GM21786 (cell line): ENCODE measurements at regions not wholly inside any gene's neighbourhood (a gene's known extent, or its start where the extent isn't known, plus 50 kb on each side); places are given as distances from the start of the nearest gene placed in this dataset.

Experiments
- ATAC-seq: cut with Tn5 transposase; IDR thresholded peaks from one replicate; pipeline ENCODE4 v1.9.1; 2021; ENCODE audit not compliant: unreplicated experiment

DNA sequence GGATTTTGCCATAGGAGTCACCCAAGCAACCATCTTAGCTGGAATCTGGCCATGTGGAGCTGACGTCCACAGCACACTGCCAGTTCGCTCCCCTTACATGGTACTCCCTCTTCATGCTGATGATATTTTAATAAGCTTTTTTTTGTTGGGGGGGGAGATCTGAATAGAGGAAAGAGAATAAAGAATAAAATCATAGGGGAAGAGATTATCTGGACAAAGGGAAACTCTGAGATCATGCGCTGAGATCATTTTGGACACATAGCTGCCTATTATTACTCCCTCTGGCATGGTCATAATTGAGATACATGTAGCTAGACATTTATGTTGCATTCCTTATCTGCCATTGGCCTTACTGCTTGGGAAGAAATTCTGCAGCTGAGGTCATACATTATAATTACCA lies 282.7 kb downstream of the HTR7 start:
- no peak for ATAC-seq

DNA sequence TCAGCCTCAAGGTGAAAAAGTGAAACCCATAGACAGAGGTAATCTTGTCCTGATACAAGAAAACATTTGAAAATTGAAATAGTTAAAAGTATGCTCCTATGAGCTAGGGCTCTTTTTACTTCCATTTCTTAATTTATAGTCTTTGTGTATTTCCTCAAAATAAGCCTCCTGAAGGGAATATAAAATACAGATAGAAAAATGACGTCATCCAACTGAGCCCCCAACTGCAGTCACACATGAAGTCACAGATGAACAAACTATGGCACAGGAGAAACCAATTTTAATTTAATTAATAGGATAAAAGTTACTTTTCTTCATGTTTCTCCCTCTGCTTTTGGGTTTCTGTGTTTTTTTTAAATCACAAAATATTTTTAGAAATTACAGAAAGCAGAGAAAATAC lies 280.3 kb downstream of the HTR7 start:
- ATAC-seq = no peak

DNA sequence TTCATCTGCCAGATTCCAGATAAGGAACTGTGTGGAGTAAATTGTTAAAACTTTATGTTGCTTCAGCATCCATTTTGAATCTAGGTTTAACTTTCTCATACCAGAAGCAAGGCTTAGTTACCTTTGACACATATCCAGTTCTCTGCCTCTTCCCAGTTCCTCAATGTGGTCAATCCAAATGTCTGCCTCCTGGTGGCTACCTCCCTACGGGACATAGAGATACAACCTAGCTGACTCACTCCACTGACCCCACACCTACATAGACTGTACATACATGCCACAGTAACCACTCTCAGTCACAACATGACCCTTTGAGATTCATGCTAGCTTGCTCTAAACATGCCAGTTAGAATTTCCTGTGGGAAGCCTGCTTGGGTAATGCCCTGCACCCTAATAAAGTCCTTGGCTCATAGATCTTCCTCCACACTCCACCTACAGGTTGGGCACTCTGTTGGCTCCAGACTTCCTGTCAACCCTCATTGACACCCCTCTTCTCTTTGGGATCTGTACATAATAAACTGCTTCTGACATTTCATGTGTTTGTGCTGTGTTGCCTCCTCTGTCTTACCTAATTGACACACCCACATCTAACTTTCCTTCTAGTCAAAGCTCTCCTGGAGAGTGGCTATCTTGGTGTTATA lies 278.1 kb downstream of the HTR7 start:
- ATAC-seq = no peak

DNA sequence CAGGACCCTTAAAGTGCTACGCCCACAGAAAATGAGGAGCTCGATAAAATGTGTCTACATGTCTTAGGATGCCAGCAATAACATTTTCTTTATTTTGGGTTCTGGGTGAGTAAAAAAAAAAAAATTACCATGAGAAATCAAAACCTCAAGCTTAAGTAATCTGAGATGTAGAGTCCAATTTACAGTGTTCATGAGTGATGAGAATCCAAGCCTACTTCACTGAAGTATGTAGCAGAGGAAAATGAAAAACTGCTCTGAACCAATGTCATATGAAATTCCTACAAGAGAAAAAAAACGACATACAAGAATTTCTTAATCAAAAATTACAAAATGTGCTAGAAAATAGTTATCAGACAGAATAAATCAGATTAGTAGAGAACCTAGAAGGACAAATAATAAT lies 274.4 kb downstream of the HTR7 start:
- no peak for ATAC-seq

DNA sequence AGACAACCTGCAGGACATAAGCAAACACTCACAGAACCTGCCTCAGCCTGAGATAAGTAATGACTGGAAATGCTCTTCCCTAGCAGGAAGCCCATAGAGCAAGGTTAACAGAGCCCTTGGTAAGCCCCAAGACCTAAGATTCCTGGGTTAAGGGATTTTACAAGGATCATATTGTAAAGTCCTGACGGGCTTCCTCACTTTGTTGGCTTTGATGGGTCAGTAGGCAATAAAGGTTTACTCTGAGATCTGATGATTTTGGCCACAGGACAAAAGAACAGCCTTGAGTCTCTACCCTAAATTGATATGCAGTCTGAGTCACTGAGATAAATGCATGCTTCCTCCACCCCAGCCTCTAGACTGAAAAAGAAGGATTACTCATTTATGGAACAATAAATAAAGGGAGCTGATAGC lies 270.8 kb downstream of the HTR7 start:
- ATAC-seq = no peak

DNA sequence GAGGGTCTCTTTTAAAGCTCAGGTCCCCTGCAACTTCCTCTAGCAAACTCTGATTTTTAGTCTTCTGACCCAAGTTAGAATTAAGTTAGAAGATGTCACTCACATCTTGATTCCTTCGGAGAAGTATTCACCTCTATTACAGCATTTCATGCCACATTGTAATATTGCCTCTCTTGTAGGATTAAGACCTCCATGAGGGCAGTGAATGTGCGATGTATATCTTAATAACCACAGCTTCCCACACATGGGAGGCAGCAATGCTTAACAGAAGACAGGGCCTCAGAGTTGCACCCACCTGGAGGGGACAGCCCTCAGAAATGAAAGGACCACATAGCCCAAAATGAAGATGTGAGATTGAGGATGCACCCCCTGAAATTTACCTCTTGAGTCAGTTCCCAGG lies 270.3 kb downstream of the HTR7 start:
- no peak for ATAC-seq

DNA sequence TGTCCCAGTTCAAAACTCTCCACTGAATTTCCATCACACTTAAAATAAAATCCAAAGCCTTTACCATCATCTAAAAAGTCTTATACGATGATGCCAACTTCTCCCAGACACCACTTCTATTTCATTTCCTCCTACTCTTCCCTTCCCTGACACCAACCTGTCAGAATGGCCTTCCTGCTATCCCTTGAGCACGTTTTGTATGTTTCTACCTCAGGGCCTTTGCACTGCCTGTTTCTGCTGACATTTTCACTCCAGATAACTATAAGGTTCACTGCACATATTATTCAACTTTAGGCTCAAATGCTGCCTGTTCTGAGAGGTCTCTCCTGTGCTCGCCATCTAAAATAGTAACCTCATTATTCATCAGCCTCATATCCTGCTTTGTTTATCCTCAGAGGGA lies 269.6 kb downstream of the HTR7 start:
- no peak for ATAC-seq

DNA sequence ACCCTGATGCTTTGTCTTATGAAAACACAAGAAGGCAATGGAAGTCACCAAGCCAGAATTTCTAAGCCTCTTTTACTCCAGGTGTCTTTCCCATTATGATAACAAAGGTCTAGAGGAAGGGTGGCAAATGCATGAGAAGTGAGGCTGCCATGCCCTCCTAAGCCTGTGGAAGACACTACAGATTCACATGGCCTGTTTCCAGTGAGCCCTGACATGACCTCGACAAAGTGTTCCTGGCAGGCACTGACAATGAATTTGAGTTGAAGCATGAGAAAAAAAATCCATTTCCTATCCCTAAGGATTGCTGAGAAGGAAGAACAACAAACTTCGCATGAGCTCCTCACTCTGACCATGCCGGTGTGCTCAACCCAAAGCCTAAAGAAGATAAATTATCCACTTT lies 268.0 kb downstream of the HTR7 start:
- no peak for ATAC-seq

DNA sequence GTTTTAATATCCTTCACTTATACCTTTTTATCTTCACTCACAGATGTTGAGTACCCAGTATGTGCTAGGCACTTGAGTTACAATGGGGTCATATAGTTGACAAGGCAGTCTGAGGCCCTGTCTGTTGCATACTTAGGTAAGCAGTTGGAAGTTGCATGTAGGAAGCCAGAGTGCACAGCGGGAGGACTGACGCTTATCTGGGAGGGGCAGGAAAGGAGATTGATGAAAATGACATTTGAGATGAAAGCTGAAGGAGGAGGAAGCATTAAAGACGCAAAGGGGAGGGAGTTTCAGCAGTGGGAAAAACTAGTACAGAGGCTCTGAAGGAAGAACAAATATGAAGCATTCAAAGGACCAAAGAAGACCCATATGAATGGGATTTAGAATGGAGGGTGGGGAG lies 266.2 kb downstream of the HTR7 start:
- ATAC-seq = no peak

DNA sequence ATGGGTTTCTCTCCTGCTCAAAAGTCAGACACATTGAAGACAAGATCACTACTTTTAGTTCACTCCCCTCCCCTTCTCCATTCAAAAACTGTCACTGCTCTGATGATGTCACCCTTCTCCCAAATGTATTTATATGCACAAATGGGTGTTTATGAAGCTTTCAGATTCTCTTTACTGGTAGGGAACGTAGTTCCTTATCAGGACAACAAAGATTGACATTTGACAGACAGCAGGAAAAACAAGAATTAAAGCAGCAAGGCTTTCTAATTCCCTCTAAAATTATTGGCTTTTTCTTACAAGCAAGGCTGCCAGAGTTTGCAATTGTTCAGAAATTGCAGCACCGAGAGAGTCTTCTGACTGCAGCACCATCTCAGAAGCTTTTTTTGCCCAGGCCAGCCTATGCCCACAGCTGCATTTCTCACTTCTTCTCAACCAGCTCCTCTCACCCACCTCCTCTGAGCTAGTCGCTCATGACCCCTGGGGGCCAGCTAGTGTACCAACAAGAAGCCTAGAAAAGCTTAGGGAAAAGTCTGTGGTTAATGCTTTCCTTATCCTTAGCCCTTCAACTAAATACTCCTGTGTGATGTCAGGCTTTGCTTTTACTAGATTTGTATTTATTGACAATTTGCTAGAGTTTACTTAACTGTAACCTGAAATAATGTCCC lies 265.1 kb downstream of the HTR7 start:
- ATAC-seq = peak; percentile 60

DNA sequence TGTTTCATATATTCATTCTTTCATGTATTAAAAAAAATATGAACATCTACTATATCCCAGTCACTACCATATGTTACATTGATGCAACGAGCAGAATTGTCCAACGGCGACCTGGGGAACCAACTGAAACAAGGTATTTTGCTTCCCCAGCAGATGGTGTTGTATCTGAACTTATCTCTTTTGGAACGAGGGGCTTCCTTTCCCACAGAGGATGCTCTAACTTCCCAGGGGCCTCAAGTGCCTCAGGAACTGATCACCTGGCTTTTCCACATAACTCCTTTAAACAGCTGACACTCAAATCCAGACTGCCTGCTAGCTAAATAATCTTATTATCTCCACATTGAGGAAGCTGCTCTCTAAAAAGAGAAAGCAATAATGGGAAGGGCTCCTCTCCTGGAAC lies 259.3 kb downstream of the HTR7 start:
- no peak for ATAC-seq

DNA sequence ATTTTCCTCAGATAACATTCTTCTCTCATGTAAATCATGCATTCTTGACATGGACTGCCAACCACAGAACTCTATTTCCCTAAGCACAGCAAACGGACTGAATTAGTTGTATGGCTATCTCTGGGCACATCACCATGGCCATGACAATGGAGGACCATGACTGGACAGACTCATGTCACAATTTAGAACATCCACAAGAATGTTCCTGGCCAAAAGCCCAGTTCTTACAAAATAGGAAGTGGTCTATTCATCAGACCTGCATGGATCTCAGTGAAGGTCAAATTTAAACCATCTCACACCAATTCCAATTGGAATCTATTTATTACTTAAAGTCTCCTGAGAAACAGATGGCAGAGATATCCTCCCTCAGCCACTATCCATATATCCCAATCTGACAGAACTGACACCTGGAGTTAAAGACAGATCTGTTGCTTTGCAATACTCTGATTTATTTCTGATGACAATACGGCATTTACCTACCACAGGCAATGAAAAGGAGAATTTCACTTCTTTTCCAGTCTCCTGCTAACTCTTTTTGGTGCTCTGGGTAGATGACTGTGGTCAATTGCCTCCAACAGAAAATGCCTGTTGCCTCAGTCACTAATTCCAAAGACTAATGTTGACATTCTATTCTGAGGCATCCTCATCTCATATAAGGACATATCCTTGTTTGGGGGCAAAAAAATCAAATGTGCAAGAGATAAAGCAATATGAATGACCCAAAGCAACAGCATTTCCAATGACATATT lies 254.8 kb downstream of the HTR7 start:
- ATAC-seq = no peak

DNA sequence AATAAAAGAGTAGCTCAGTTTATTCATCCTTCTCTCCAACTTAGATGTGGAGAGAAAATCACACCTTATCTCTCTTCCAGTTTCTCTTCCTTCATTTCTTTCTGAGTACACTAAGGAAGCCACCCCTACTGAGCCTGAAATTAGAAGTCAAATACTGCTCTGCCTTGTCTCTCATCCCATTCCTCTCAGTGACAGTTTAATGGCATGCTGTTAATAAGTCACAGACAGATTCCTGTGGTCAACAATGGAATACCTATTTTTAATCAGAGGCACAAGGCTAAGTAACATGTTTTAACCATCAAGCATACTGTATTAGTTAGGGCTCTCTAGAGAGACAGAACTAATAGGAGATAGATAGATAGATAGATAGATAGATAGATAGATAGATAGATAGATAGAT lies 253.2 kb downstream of the HTR7 start:
- ATAC-seq = no peak

DNA sequence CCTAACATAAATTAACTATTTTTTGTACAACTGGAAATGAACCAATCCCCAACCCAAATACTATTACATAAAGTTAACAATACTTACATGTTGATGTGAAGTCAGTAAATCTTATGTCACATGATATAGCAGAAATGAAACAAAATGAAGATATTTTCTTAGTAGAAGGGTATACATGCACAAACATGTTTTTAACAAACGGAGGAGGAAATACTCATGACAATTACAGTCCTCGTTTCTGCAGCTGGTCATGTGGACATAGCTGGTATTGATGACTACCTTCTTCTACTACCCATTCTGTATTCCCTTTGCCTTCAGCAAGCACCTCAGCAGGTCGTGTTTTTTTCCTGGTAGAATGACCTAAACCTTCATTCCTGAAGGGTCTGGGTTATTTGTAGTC lies 252.3 kb downstream of the HTR7 start:
- ATAC-seq = no peak

DNA sequence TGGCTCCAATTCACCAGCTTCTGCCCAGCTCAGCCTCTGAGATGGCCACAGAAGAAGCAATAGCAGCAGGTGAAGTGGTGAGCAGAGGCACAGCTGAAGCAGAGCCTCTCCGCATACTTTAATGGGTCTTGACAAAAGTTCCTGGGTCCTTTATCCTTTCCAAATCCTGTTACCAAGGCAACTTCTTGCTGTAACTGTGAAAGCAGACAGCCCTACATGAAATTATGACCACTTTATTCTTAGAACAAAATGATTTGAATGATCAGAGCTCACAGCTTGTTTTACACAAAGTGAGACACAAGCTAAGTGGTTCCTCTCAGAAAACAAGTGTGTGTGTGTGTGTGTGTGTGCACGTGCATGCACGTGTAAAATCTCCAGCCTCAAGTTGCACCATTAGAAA lies 245.6 kb downstream of the HTR7 start:
- ATAC-seq = no peak

DNA sequence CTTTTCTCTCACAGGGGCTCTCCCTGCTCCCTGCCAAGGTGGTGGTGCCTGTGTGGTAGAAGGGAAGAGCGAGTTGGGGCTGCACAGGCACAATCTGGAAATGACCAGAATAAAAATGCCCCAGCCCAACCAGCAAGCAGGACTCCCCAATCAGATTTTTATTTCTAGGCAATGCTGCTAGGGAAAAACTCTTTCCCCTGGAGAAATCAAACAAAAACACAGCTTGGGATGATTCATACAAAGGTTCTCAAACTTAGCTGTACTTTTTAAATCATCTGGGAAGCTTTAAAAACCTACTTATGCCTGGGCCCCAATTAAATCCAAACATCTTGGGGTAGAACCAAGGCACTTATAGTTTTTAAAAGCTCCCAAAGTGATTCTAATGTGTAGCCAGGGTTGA lies 243.2 kb downstream of the HTR7 start:
- no peak for ATAC-seq

DNA sequence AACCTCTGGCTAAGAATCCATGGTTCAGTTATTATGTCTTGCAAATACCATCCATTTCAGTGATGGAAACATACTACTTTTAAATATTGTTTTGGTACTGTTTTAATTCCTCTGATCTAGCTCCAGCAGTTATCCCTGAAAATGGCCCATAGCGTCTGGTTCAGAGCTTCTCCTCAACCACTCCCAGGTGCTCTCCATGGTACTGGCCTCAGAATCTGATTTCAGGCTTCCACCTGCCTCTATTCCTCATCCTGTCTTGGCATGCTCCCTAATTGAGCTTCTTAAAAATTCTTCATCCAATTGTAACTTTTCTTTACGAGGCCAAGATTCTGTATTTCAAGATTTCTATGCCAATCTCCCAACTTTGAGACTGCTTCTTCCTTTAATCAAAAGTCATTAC lies 236.3 kb downstream of the HTR7 start:
- ATAC-seq = no peak

DNA sequence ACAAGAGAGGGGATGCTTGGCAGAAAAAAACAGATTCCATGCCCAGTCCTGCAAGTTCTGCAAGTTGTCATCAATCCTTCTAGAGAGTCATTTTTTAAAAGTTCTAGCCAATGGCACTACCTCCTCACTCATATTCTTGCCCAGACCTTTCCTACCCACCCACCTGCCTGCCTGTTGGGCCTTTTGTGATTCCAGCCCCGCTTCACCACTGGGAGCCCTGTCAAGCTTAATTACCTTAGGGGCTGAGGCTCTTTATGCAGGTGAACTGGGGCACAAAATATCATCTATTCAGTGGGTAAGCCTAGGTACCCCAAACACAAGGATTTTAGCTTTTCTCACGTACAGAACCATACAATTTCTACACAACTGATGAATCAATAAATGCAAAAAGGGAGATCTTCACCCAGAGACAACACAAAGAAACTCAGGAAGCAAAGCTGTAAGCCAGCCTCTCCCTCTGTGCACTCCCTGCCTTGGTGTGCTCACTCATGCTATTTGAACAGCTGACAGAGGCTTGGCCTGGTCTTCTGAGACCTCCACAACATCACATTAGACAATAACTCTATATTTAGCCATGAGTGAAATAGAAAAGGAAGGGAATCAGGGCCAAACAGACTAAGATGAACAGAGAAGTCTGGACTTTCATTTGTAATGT lies 222.6 kb downstream of the HTR7 start:
- no peak for ATAC-seq

DNA sequence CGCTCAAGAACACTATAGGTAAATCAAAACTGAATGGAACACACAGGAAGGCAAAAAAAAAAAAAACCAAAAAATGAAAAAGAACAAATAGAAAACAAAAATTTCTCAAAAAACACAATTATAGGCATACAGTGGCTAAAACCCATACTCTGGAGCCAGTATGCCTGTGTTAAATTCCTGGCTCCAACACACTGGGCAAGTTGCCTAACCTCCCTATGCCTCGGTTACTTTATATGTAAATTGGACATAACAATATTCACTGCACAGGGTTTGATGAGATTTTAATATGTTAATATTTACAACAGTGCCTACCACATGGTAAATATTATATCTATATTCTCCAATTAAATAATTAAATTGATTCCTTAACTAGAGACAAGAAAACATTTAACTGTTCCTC lies 217.1 kb downstream of the HTR7 start:
- no peak for ATAC-seq

DNA sequence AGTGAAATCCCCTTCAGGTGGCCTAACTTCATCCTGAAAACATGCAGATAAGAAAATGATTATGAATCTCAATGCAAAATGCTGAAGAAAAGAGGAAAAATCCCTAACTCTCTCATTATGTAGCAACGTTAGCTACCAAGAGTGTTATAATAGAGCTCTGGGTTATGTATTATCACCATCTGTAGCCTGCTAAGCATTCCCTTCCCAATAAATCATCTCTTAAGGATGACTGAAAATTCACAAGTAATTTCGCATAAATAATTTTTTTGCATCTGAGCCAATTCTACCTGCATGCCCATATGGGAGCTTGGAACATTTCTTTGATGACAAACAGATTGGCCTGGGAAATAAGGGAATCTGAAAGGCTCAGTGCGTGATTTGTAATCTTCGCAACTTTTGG lies 216.1 kb downstream of the HTR7 start:
- ATAC-seq = no peak

DNA sequence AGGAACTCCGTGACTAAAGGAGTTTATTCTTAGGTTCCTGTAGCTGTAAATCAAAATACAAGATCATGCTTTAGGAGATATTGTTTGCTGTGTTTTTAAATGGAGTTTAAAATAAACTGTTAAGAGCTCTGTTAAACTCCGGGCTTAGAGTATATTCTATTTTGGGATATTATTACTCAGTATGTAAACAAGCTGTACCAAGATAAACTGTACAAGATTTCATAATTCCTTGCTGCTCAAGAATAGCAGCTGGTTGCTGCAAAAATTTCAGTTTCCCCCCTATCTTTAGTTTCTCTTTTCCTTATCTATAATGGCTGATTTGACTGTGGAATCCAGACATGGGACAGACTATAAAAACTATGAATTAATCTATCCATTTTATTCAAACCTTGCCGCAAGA lies 215.7 kb downstream of the HTR7 start:
- ATAC-seq = no peak

DNA sequence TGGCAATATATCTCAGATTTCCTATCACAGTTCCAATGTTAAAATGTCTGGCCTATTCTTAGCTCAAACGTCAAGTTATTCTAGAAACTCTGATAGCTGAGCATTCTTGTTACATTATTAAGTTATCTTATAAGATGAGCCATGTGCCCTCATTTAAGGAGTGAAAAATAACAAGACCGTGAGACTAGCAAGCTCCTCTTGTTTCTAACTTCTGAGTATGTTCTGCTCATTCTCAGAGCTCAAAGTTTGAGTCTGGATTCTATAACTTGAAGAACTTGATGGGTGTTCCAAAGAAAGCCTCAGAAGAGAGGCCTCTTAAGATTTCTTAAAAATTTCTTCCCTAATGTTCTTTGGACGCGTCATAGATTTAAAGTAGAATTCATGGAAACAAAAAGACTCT lies 215.2 kb downstream of the HTR7 start:
- no peak for ATAC-seq
